Left colon (tissue), 2 donors: ENCODE measurements at regions not wholly inside any gene's neighbourhood (a gene's known extent, or its start where the extent isn't known, plus 50 kb on each side); places are given as distances from the start of the nearest gene placed in this dataset.
"Not testable (repeated sequence)": the region's sequence is repeated elsewhere in the genome, so short reads cannot be mapped to it uniquely, and the experiment has no call there.

Experiments
- ATAC-seq: fragments of 200-7000 bp; cut with Tn5 transposase; one replicate; pipeline ENCODE4 v1.9.1; 2020; ENCODE audit warnings: mild to moderate bottlenecking, moderate library complexity
- DNase-seq, 2 donors: peaks; one replicate each; pipeline ENCODE4 v3.0.0-alpha.2; 2020
- intact Hi-C, 2 donors: fragments of 100-400 bp; cut with DNase I in 1 of 2; cut with micrococcal nuclease in 1 of 2; formaldehyde crosslinking; loops; one replicate each; pipeline versions ENCODE4 v1.11.2 to v1.14.0; 2022; cut with DNase I, micrococcal nuclease
- donor health status: DM: no; HTN: no; CAD: no.
- donor health status: DM: yes; HTN: yes; CAD: no.

DNA sequence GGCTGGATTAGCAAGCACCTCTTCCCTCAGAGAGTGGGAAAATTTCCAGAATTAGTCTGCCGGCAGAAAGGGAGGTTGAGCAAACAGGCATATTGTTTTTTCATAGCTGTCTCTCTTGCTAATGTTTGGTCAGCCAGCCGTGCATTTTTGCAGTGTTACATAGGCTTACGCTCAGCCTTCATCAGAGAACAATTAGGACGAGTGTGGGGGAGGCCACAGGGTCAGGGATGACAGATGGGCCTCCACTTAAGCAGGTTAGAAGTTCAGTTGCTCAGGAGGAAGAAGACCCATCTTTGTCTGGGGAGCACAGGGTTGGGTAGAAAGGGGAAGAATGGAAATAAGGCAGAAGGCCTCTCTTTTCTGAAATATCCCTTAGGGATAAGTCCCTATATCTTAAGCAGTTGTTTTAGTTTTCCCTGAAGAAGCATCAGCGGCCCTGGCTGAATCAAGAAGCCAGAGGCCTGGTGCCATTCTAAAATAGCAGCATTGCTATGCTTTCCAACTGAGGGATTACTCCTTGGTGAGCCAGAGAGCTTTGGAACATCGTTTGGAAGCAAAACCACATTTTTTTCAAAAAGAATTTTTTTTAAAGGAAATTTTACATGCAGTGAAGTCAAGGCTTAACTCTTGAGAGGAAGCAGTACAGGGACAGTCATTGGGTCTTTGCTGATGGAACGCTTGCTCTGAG, 118.8 kb downstream of the SMIM20 start:
- DNase-seq: no peak
- intact Hi-C loops: no loop called here

GRCh38 chr4:26033389-26033788, 119.4 kb downstream of the SMIM20 start:
- intact Hi-C loops: no loop called here
- ATAC-seq: no peak
- DNase-seq: no peak

More for the DNA sequence above, 118.8 kb downstream of the SMIM20 start:
- ATAC-seq: no peak

GRCh38 chr4:26034849-26035248, 120.8 kb downstream of the SMIM20 start:
- intact Hi-C loops: no loop called here
- no peak for DNase-seq
- no peak for ATAC-seq

DNA sequence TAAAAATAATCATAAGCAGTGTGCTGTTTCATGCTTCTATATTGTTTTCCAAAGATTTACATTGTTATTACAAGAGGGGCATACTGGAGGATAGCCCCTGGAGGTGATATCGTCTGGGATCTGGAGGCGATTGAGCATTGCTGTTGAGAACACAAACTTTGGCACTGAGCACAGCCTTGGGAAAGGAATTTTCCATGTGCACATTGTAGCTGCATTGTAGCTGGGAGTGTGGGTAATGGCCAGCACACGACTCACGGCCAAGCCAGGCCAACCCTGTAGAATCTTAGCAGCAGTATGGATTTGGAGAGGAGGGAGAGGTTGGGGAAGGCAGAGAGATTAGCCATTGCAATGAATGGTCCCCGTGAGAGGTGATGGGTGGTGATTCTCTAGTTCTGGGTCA, 121.9 kb downstream of the SMIM20 start:
- ATAC-seq (no peak), DNase-seq (no peak)
- intact Hi-C loops: no loop called here

DNA sequence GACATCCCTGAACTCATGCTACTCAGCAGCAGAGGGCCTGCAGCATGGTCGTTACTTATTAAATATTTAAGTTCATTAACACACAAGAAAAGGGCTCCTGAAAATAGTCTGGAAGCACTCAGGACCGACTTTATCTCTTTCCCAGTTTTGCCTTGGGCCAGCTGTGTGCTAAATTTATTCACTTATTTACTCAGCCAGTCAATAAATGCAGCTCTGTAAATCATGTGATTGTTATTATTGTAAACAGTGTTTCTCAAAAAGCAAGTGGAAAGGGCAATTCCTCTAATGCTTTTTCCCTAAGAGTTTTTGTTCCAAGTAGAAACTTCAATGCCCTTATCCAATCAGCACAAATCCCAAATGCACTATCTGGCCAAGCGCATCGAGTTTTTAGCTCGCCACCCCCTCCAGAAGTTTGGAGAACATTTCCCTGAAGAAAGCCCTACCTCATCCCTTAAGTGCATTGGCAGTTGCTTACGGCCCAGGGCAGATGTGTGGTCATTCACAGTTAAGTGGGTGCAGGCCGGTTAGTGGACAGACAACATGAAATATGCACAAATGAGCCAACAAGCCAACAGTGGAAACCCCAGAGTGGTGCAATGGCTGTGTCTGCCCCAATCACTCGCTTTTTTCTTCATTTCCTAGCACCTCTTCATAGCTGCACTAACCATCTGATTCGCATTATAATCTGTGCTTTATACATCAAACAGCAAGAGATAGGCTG, 125.8 kb downstream of the SMIM20 start:
- intact Hi-C loops: no loop called here
- ATAC-seq: no peak
- DNase-seq: no peak

DNA sequence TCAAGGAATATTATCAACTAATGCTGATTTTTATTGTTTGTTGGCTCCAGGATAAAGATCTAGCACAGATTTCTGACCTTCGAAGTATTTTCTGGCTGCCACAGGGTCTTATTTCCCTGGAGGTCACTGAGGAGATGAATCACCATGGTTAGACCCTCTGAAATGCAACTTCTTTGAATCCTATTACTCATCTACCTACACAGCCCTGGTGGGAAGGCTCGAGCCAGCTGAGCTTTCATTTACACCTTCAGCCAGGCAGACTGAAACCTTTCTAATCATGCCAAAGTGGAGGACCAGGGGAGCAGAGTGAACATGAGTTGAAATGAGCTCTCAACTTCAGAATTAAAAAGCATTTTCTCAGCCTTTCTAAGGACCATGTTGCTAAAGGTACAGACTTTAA, 130.5 kb downstream of the SMIM20 start:
- DNase-seq (no peak), ATAC-seq (no peak)
- intact Hi-C loops: no loop called here

DNA sequence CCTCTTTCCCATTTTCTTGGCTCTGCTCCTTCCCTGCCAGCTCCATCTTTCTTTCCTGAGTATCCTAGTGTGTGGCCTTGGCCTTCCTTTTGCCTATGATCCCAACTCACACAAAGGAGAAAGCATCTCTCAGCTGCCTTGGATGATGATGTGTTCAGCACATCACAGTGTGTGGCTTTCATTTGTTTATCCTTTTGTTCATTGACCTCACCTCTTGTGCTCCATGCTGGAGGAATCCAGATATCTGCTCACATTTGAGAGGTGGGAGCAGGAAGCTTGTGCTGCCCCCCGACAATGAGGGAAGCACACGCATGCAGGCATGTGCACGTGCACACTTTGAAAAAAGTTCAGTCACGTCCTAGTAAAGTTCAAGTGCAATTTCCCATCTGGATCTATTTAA, 131.0 kb downstream of the SMIM20 start:
- no peak for ATAC-seq
- intact Hi-C loops: no loop called here
- DNase-seq: no peak

- ATAC-seq (no peak), DNase-seq (no peak)
These were observed 133.8 kb downstream of the SMIM20 start for GRCh38 chr4:26047795-26048194.

GRCh38 chr4:26048378-26048882, 134.4 kb downstream of the SMIM20 start:
- peak in 1 of 2 donors; percentile 40 for DNase-seq
- no peak for ATAC-seq
- intact Hi-C loops: no loop called here

More at GRCh38 chr4:26047795-26048194, 133.8 kb downstream of the SMIM20 start:
- intact Hi-C loops: no loop called here

GRCh38 chr4:26048950-26049349, 134.9 kb downstream of the SMIM20 start:
- ATAC-seq (no peak), DNase-seq (no peak)
- intact Hi-C loops: no loop called here

GRCh38 chr4:26049447-26049846, 135.4 kb downstream of the SMIM20 start:
- ATAC-seq: no peak

GRCh38 chr4:26050212-26050643, 136.2 kb downstream of the SMIM20 start:
- DNase-seq: peak; percentile 28 to 49
- intact Hi-C loops: no loop called here

More at GRCh38 chr4:26049447-26049846, 135.4 kb downstream of the SMIM20 start:
- no peak for DNase-seq
- intact Hi-C loops: no loop called here

GRCh38 chr4:26050671-26051070, 136.7 kb downstream of the SMIM20 start:
- intact Hi-C loops: no loop called here
- no peak for DNase-seq

More at GRCh38 chr4:26050212-26050643, 136.2 kb downstream of the SMIM20 start:
- no peak for ATAC-seq

DNA sequence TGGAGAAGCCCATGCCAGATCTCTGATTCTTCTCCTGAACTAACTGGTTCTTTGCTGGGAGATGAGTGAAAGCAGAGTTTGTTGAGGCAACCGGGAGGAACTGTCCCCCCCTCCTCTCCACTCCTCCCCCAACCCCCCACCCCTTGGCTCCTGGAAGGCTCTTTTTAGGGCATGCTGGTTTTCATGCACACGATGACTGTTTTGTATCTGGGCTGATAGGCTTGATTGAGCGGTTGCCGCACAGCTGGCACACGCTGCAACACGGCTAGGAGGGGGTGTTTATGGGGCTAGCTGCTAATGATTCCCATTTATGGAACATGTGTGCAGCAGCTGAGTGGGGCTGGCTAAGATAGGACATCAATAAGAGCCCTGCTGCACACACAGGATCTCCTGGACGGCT, 137.2 kb downstream of the SMIM20 start:
- intact Hi-C loops: no loop called here
- no peak for ATAC-seq
- DNase-seq: no peak

More at GRCh38 chr4:26050671-26051070, 136.7 kb downstream of the SMIM20 start:
- no peak for ATAC-seq

- intact Hi-C loops: no loop called here
- DNase-seq: no peak
These were observed 138.9 kb downstream of the SMIM20 start for GRCh38 chr4:26052663-26053541.

DNA sequence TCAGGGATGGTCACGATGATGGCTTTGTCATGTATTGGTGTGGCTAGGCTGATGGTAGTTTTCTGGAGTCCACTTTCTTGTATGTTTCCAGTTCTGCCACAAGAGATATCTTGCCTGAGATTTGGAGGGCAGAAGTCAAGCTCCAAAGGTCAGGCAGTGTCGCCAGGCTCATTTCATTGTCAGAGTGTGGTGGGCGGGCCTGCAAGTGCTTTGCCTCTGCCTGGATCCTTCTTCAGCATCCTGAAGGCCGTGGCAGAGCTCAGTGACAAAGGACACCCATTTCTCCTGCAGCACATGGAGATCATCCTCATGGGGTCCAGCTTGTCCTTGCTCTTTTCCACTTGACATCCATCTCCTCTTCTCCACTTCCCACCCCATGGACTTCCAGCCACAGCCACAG, 139.7 kb downstream of the SMIM20 start:
- intact Hi-C loops: no loop called here
- DNase-seq: no peak
- no peak for ATAC-seq

More at GRCh38 chr4:26052663-26053541, 138.9 kb downstream of the SMIM20 start:
- no peak for ATAC-seq

DNA sequence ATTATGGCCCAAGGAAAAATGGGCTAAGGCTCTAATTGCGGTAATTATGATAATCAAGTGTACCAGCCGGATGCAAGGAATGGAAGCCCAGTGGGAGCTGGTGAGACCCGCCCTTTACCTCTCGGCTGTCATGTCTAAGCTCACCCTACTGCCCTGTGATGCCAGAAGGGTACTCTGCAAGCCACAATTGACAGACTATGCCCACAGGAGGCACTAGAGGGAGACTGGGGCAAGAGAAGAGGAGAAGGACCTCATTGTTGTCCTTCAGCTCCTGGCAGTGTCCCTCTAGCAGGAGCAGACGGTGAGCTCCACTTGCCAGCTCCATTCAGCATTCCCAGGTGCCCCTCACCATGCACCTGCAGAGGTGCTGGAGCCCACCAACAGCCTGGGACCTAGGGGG, 141.8 kb downstream of the SMIM20 start:
- intact Hi-C loops: no loop called here
- DNase-seq: no peak
- ATAC-seq: no peak

- intact Hi-C loops: no loop called here
- no peak for ATAC-seq
- DNase-seq: no peak
These were observed 142.4 kb downstream of the SMIM20 start for GRCh38 chr4:26056406-26056805.

DNA sequence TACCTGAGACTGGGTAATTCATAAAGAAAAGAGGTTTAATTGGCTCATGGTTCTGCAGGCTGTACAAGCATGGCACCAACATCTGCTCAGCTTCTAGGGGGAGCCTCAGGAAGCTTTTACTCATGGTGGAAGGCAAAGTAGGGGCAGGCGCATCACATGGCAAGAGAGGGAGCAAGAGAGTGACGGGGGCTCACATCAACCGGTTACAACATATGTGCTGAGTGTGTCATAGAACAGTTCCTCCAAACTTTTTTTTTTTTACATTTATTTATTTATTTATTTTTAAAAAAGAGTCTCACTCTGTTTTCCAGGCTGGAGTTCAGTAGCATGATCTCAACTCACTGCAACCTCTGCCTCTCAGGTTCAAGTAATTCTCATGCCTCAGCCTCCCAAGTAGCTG, 143.8 kb downstream of the SMIM20 start:
- intact Hi-C loops, ATAC-seq, DNase-seq: not testable (repeated sequence)
